ENCODE measurements at regions not wholly inside any gene's neighbourhood (a gene's known extent, or its start where the extent isn't known, plus 50 kb on each side); places are given as distances from the start of the nearest gene placed in this dataset.

GRCh38 chr7:142428094-142428493 lies 170.2 kb upstream of the PRSS58 start:
- no peaks in the 10 kb centered on the region for H4K20me1 ChIP-seq (ENCODE audit: insufficient read depth, low read length)
- H3K9ac ChIP-seq (ENCODE audit: insufficient read depth, low read depth, low read length), result no peak overlapping the region
- H3K36me3 ChIP-seq (replicated peaks in 1 of 2; ENCODE audit: control insufficient read depth in 1 of 2, insufficient read depth in 2 of 2, low read length in 2 of 2), result no peaks in the 10 kb centered on the region
- H3K79me2 ChIP-seq (ENCODE audit: insufficient read depth, low read length), result no peaks in the 10 kb centered on the region
- no peak overlapping the region for H2AFZ ChIP-seq (ENCODE audit: low read length)
- intact Hi-C loops (cut with micrococcal nuclease; ENCODE audit: unreplicated experiment) (no loop called here), in situ Hi-C loops (cut with HindIII; ENCODE audit: extremely low pct_ligation_motif_present, low pct_unique_long_range_greater_than_20kb) (no loop called here)
- ATAC-seq (no peak), DNase-seq (ENCODE audit: low spot score) (no peak), FAIRE-seq (no peak)
- ChIA-PET POLR2A (no interaction called here), CTCF (ENCODE audit: low intra/inter-chr PET ratio, low total read pairs) (no interaction called here)
- 0 out of 5 replicates have a peak, but pooled peaks cover 0 to 5% of the 10 kb centered on the region in 2 experiments for H3K27me3 ChIP-seq (ENCODE audit: control insufficient read depth in 1 of 2, insufficient read depth in 2 of 2, low read length in 2 of 2)
- no peak overlapping the region for H3K4me2 ChIP-seq (ENCODE audit: low read depth, low read length)
- no peak overlapping the region for H3K4me3 ChIP-seq (replicated peaks in 1 of 3; ENCODE audit: insufficient read depth in 1 of 3, low read depth in 2 of 3, low read length in 3 of 3)
- H3K4me1 ChIP-seq (ENCODE audit: insufficient read depth, low read length), result no peaks in the 10 kb centered on the region
- no peak for TF ChIP-seq ZBED4 (CRISPR knock-in tag; IDR thresholded peaks at IDR 0.05; ENCODE audit: borderline replicate concordance)
- TF ChIP-seq ZBTB21 (CRISPR knock-in tag; IDR thresholded peaks at IDR 0.05), result no peak
- TF ChIP-seq ZNF24 (IDR thresholded peaks at IDR 0.05), result no peak
- TF ChIP-seq PITX1 (CRISPR knock-in tag; IDR thresholded peaks at IDR 0.05), result no peak
- TF ChIP-seq ELF1 (CRISPR knock-in tag; IDR thresholded peaks at IDR 0.05), result no peak
- TF ChIP-seq NR2F2 (IDR thresholded peaks at IDR 0.05; ENCODE audit: borderline replicate concordance, low read depth), result no peak
- TF ChIP-seq MBNL3 (CRISPR knock-in tag; conservative IDR thresholded peaks at IDR 0.05), result no peak
- WGBS (ENCODE audit: low lambda C conversion rate), result 0% methylated on average over 2 of the region's 2 CpGs
- no TSS peak for BruUV-seq (replicated peaks)
- no peaks in the 10 kb centered on the region for H3K9me3 ChIP-seq (ENCODE audit: low read length)
- no peak overlapping the region for H3K27ac ChIP-seq (ENCODE audit: extremely low read length, insufficient read depth, low read length)
